Stimulated activated naive CD4-positive, alpha-beta T cell (primary cell): ENCODE measurements at regions not wholly inside any gene's neighbourhood (a gene's known extent, or its start where the extent isn't known, plus 50 kb on each side); places are given as distances from the start of the nearest gene placed in this dataset.
"Not testable (repeated sequence)": the region's sequence is repeated elsewhere in the genome, so short reads cannot be mapped to it uniquely, and the experiment has no call there.

ENCODE experiments used
- DNase-seq, 6 experiments: peaks; one replicate each; lab custom pipeline; 2025; lab: John Stamatoyannopoulos, UW

GRCh38 chr7:1300206-1300605, 67.5 kb downstream of the UNCX start:
- DNase-seq, result no peak

- DNase-seq, result no peak
Observed at GRCh38 chr7:1300636-1301035, 68.0 kb downstream of the UNCX start.

GRCh38 chr7:1301054-1301881, 68.6 kb downstream of the UNCX start:
- DNase-seq, result no peak

GRCh38 chr7:1301882-1302251, 69.2 kb downstream of the UNCX start:
- DNase-seq, result no peak

- no peak for DNase-seq
Observed at GRCh38 chr7:1302936-1303335, 70.3 kb downstream of the UNCX start.

- not testable (repeated sequence) for DNase-seq
Observed at GRCh38 chr7:1304011-1304410, 71.3 kb downstream of the UNCX start.

GRCh38 chr7:1305873-1306272, 73.2 kb downstream of the UNCX start:
- DNase-seq, result no peak

- DNase-seq, result no peak
Observed at GRCh38 chr7:1307828-1308227, 75.2 kb downstream of the UNCX start.

- no peak for DNase-seq
Observed at GRCh38 chr7:1309290-1309689, 76.6 kb downstream of the UNCX start.

- DNase-seq, result no peak
Observed at GRCh38 chr7:1309996-1310395, 77.3 kb downstream of the UNCX start.

- no peak for DNase-seq
Observed at GRCh38 chr7:1310936-1311335, 78.3 kb downstream of the UNCX start.

- DNase-seq, result no peak
Observed at GRCh38 chr7:1311406-1312135, 78.9 kb downstream of the UNCX start.

- no peak for DNase-seq
Observed at GRCh38 chr7:1312136-1313070, 79.7 kb downstream of the UNCX start.

GRCh38 chr7:1313613-1314012, 80.9 kb downstream of the UNCX start:
- no peak for DNase-seq

GRCh38 chr7:1314021-1314907, 81.6 kb downstream of the UNCX start:
- no peak for DNase-seq

GRCh38 chr7:1314908-1315450, 82.3 kb downstream of the UNCX start:
- DNase-seq, result no peak

- no peak for DNase-seq
Observed at GRCh38 chr7:1316086-1316485, 83.4 kb downstream of the UNCX start.

GRCh38 chr7:1317646-1318045, 85.0 kb downstream of the UNCX start:
- no peak for DNase-seq

GRCh38 chr7:1318051-1318450, 85.4 kb downstream of the UNCX start:
- no peak for DNase-seq

GRCh38 chr7:1318661-1319060, 86.0 kb downstream of the UNCX start:
- no peak for DNase-seq

GRCh38 chr7:1320616-1321240, 88.1 kb downstream of the UNCX start:
- no peak for DNase-seq
